Endodermal cell (in vitro differentiated cells): ENCODE measurements at regions not wholly inside any gene's neighbourhood (a gene's known extent, or its start where the extent isn't known, plus 50 kb on each side); places are given as distances from the start of the nearest gene placed in this dataset.

ENCODE experiments used
- DNase-seq: peaks from one replicate; pipeline ENCODE4 v3.0.0-alpha.2; 2017
- H3K27ac ChIP-seq: 2 replicates; pipeline ENCODE4 v1.5.1; 2013; ENCODE audit warnings: mild to moderate bottlenecking, low read depth, low read length, moderate library complexity
- H3K27me3 ChIP-seq: 2 replicates; pipeline ENCODE4 v1.6.1; 2013; ENCODE audit warnings: mild to moderate bottlenecking, low read length, moderate library complexity; ENCODE audit not compliant: insufficient read depth, control insufficient read depth, poor library complexity, severe bottlenecking
- H3K36me3 ChIP-seq: 2 replicates; pipeline ENCODE4 v1.7.0; 2013; ENCODE audit warnings: mild to moderate bottlenecking, low read length, moderate library complexity; ENCODE audit not compliant: control insufficient read depth, insufficient read depth
- H3K4me1 ChIP-seq: one replicate; pipeline ENCODE4 v1.7.0; 2013; ENCODE audit warnings: low read length; ENCODE audit not compliant: control insufficient read depth, insufficient read depth
- H3K4me3 ChIP-seq: 2 replicates; pipeline ENCODE4 v1.5.1; 2013; ENCODE audit warnings: mild to moderate bottlenecking, low read length, moderate library complexity
- H3K9ac ChIP-seq: 2 replicates; pipeline ENCODE4 v1.6.1; 2013; ENCODE audit warnings: mild to moderate bottlenecking, low read length, moderate library complexity; ENCODE audit not compliant: poor library complexity, severe bottlenecking; ENCODE audit errors: extremely low read depth
- H3K9me3 ChIP-seq: 2 replicates; pipeline ENCODE4 v1.6.1; 2013; ENCODE audit warnings: mild to moderate bottlenecking, low read length, moderate library complexity; ENCODE audit not compliant: control insufficient read depth
- H3K27ac Mint-ChIP-seq: 2 replicates; pipeline ENCODE4 v1.8.0; 2020; ENCODE audit warnings: mixed read lengths
- H3K27me3 Mint-ChIP-seq: 2 replicates; pipeline ENCODE4 v1.8.0; 2021; ENCODE audit warnings: mild to moderate bottlenecking, mixed read lengths; ENCODE audit not compliant: insufficient read depth
- H3K36me3 Mint-ChIP-seq: 2 replicates; pipeline ENCODE4 v1.8.0; 2020; ENCODE audit warnings: low read depth, mixed read lengths
- H3K4me1 Mint-ChIP-seq: 2 replicates; pipeline ENCODE4 v1.8.0; 2020; ENCODE audit warnings: mixed read lengths
- H3K4me3 Mint-ChIP-seq: 2 replicates; pipeline ENCODE4 v1.8.0; 2020; ENCODE audit warnings: mild to moderate bottlenecking, moderate library complexity, mixed read lengths
- H3K9me3 Mint-ChIP-seq: 2 replicates; pipeline ENCODE4 v1.8.0; 2020; ENCODE audit warnings: mild to moderate bottlenecking, mixed read lengths
- CTCF ChIP-seq: fragments of 200-600 bp; sonication (generic); conservative IDR thresholded peaks from 2 replicates; pipeline ENCODE4 v1.5.0; 2021; ENCODE audit warnings: antibody characterized with exemption, mild to moderate bottlenecking
- WGBS, 2 experiments: methylation state at CpG; one replicate each; pipeline versions ENCODE4 v1.1.5 to v1.1.7; 2013; ENCODE audit warnings: missing lambda C conversion rate in 2 of 2, mixed read lengths in 1 of 2; ENCODE audit not compliant: insufficient coverage in 1 of 2, insufficient read length in 1 of 2; 5-methylcytosine and 5-hydroxymethylcytosine counted together

- H3K9me3 Mint-ChIP-seq = peaks cover 61% of the 10 kb centered on the region
- WGBS, 2 experiments = 84 to 90% methylated on average over 5 of the region's 5 CpGs
- Histone ChIP-seq H3K27me3 (no peaks in the 10 kb centered on the region), H3K4me3 (no peak overlapping the region), H3K36me3 (no peaks in the 10 kb centered on the region), H3K9me3 (peaks cover 40% of the 10 kb centered on the region), H3K4me1 (no peaks in the 10 kb centered on the region), H3K9ac (no peak overlapping the region), H3K27ac (no peak overlapping the region)
- H3K4me3 Mint-ChIP-seq = no peak overlapping the region
- H3K27me3 Mint-ChIP-seq = peaks cover 6% of the 10 kb centered on the region
- H3K27ac Mint-ChIP-seq = no peak overlapping the region
- peaks cover 59% of the 10 kb centered on the region for H3K36me3 Mint-ChIP-seq
- H3K4me1 Mint-ChIP-seq = peaks cover 3% of the 10 kb centered on the region
- TF ChIP-seq CTCF = no peak
- no peak for DNase-seq
Measured at GRCh38 chr10:117448802-117449201, 73.6 kb upstream of the PDZD8 start.

GRCh38 chr10:117445992-117446391 lies 70.8 kb upstream of the PDZD8 start:
- H3K27ac ChIP-seq = no peak overlapping the region
- no peak overlapping the region for H3K4me3 ChIP-seq
- Mint-ChIP-seq H3K9me3 (peaks cover 57% of the 10 kb centered on the region), H3K4me3 (no peak overlapping the region), H3K36me3 (peaks cover 51% of the 10 kb centered on the region), H3K27ac (no peak overlapping the region), H3K4me1 (peaks cover 12% of the 10 kb centered on the region), H3K27me3 (peaks cover 9% of the 10 kb centered on the region)
- no peaks in the 10 kb centered on the region for H3K36me3 ChIP-seq
- 78 to 83% methylated on average over 3 of the region's 3 CpGs for WGBS, 2 experiments
- TF ChIP-seq CTCF = no peak
- peaks cover 46% of the 10 kb centered on the region for H3K9me3 ChIP-seq
- H3K9ac ChIP-seq = no peak overlapping the region
- no peaks in the 10 kb centered on the region for H3K4me1 ChIP-seq
- DNase-seq = no peak
- no peaks in the 10 kb centered on the region for H3K27me3 ChIP-seq

- H3K27me3 Mint-ChIP-seq = peaks cover 9% of the 10 kb centered on the region
- no peak overlapping the region for H3K4me3 Mint-ChIP-seq
- peaks cover 46% of the 10 kb centered on the region for H3K9me3 ChIP-seq
- no peak for DNase-seq
- H3K4me1 ChIP-seq = no peaks in the 10 kb centered on the region
- no peak for TF ChIP-seq CTCF
- peaks cover 12% of the 10 kb centered on the region for H3K4me1 Mint-ChIP-seq
- H3K9me3 Mint-ChIP-seq = peaks cover 53% of the 10 kb centered on the region
- no peak overlapping the region for H3K27ac ChIP-seq
- H3K9ac ChIP-seq = no peak overlapping the region
- H3K4me3 ChIP-seq = no peak overlapping the region
- H3K36me3 ChIP-seq = no peaks in the 10 kb centered on the region
- peaks cover 43% of the 10 kb centered on the region for H3K36me3 Mint-ChIP-seq
- no peaks in the 10 kb centered on the region for H3K27me3 ChIP-seq
- no peak overlapping the region for H3K27ac Mint-ChIP-seq
- 87 to 89% methylated on average over 2 to 4 of the region's 4 CpGs for WGBS, 2 experiments
Measured at GRCh38 chr10:117444497-117445040, 69.3 kb upstream of the PDZD8 start.
